NCI-H526 (cell line): ENCODE measurements at regions not wholly inside any gene's neighbourhood (a gene's known extent, or its start where the extent isn't known, plus 50 kb on each side); places are given as distances from the start of the nearest gene placed in this dataset.
"Not testable (repeated sequence)": the region's sequence is repeated elsewhere in the genome, so short reads cannot be mapped to it uniquely, and the experiment has no call there.

ENCODE experiments used
- DNase-seq, 2 experiments: peaks; one replicate each; lab custom pipeline; 2025; lab: John Stamatoyannopoulos, UW

DNA sequence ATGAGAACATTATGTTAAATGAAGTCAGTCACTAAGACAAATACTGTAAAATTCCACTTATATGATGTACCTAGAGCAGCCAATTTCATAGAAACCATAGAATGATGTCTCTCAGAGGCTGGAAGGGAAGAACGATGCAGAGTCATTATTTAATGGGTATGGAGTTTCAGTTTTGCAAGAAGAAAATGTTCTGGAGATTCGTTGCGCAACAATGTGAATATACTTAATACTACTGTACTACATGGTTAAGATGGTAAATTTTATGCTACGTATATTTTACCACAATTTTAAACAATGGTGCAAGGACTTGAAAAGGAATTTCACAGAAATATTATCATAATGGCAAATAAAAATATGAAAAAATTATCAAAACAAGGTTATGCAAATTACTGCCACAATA lies 972.6 kb downstream of the KCNMA1 start:
- no peak for DNase-seq

DNA sequence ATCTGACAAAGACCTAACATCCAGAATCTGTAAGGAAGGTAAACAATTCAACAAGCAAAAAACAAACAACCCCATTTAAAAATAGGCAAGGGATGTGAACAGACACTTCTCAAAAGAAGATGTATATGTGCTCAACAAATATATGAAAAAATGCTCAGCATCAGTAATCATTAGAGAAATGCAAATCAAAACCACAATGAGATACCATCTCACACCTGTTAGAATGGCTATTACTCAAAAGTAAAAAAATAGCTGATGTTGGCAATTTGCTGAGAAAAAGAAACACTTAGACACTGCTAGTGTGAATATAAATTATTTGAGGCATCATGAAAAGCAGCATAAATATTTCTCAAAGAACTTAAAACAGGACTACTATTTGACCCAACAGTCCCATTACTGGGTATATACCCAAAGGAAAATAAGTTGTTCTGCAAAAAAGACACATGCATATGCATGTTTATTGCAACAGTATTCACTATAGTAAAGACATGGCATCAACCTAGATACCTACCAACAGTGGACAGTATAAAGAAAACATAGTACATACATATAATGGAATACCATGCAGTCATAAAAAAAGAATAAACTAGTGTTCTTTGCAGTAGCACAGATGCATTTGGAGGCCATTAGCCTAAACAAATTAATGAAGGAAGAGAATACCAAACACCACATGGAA lies 980.1 kb downstream of the KCNMA1 start:
- no peak for DNase-seq

DNA sequence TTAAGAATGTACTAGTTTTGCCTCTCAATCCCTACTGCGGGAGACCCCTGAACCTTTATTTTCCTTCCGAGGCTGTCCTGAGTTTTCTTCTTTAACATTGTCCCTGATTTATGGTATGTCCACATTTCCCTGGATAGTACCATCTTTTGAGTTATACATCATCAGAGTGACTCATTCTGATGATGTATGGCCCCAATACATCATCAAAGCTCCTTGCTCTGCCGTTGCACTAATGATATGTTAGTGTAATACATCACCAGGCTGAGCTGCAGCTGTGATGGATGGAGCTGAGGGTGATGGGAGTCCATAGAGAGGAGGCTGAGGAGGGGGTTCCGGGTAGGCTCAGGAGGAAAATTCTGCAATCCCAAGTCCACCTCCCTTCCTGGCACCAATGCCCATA lies 986.5 kb downstream of the KCNMA1 start:
- DNase-seq, result no peak

DNA sequence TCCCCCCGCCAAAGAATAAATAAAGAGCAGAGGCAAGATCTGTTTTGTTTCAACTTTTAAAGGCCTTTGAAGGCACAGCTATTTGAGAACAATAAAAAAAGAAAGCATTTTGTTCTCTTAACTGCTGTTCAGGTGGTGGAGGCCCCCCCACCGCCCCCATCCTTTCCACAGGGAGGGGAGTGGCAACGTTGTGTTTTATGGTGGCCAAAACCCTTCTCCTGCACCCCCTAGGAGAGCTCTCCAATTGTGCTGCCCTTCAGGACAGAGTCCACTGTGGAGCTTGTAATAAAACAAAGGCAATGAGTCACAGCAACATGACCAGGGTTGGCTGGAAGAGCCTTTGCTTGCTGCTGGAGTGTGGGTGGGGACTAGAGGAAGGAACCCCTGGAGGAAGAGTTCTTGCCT lies 987.9 kb downstream of the KCNMA1 start:
- DNase-seq, result no peak

DNA sequence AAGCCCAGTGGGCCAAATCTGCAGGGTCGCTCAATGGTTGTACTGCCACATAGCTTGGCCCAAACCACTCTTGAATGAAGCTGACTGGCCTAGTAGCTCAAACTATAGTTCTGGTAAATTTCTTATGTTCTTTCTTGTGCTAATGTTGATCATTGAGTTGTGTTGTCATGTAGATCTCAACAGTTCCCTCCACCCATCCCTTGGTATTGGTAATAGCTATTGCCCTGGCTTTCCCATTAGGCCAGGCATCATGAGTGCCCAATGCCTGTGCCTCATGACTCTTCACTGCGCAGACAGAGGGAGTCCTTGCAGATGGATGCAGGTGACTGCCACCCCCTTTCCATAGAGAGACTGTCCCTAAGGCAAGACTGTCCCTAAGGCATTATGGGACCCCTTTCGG lies 988.4 kb downstream of the KCNMA1 start:
- DNase-seq, result no peak

DNA sequence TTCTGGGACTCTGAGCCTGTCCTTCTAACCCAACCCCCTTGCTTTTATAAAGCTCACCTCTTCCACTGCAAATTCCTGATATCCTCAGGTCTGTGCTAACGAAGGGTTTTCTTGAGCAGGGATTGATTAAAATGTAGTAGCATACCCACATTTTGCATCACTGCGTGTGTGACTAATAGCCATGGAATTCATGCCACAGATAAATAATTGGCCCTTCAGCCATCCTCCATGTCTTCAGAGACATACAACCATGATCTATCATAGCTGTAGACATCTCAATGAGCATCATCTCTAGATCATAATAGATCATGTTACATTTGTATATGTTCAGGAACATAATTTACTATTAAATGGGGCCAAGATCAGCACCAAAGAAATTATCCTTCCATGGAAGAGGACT lies 990.3 kb downstream of the KCNMA1 start:
- DNase-seq, result no peak

DNA sequence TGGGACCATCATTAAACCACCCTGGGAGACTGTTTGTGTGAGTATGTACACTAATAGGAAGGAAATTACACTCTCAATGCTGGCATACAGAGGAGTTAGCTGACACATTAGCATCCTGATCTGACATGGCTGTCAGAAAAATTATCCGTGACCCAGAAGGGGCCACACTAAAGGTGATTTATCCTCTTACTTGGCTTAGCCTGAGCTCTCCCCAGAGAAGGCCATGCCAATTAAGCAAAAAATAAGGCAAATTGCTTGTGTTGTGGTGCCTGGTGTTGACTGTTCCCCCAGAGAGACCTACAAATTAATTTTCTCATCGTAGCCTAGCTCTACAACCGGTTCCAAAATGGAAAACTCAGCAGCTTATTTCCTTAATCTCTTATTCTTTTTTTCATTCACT lies 992.3 kb downstream of the KCNMA1 start:
- DNase-seq, result no peak

DNA sequence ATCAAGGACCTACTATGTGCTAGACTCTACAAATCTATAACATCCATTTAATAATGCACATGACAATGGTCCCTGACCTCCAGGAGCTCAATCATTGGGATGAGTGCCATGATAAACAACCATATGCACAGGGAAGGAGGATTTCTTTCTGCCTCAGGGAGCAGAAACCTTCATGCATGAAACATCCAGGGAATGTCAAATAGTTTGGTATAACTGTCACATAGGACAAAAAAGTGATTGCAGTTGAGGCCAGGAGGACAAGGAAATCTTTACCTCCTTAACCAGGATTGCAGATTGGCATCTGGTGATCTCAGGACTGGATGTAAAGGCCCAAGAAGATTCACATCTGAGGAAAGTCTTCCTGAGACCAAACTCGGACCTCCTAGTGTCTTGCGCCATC lies 993.1 kb downstream of the KCNMA1 start:
- no peak for DNase-seq

DNA sequence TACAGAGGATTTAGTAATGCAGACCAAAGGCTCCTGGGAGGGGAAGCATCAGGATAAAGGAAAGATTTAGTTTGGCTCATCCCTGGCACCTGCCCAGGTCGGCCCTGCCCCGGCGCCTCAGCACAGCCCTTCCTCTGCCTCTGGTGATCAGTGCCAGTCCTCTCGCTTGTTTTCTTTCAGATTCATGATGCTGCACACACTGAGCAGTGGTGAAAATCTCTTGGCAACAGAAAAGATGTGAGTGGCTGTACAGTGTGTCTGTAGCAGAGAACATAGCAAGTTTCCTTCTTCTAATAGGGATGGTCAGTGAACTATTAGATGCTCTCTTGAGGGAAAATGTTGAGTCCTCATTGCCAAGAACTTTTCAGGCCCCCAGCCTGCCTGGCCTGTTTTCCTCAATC lies 994.1 kb downstream of the KCNMA1 start:
- DNase-seq, result no peak

DNA sequence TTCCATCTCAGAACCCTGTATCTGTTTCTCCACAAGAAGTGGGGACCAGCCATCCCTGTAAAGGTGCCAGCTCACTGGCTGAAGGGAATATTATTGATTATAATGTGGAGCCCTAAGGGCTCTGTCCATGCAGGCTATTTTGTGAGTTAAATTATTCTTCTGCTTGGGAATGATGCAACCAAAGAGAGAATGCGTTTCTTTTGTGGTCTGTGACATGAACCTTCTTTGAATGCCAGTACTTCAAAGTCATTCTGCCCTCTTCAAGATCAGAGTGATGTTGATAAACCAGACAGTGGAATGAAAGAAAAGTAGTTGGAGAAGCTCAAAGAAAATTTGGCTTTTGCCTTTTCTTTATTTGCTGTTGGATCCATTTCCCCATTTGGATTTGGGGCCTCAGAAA lies 995.2 kb downstream of the KCNMA1 start:
- DNase-seq, result no peak

DNA sequence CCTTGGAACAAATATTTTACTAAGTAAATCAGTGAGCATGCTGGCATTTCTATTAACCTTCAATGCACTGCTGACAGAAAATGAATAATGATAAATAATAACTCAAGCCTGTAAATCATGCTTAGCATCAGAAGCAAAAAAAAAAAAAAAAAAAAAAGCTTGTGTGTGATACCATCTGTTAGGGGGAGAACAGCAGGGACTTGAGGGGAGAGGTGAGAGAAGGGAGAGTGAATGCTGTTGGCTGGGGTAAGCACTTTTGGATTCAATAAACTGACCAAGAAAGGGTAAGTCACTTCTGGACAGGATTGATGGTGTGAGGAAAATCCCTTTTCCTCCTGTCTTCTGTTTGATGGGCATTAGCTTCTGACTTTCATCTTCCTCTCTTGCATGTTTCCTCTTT lies 996.4 kb downstream of the KCNMA1 start:
- no peak for DNase-seq

DNA sequence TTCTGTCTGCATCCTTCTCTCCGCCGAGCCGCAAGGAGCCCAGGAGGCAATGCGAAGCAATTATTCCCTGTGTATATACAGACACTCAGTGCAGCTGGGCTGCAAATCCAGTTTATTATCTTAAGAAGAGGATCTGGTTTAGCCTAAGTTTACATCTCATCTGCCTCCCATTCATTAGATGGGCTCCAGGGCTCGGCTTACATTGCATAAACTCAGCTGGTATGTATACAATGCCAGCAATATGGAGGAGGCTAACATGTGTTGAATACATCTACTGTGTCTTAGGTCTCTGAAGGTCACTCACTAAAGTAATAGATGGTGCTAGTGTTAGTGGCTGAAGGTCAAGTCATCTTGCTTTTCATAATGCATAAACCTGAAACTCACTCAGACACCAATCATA lies 996.8 kb downstream of the KCNMA1 start:
- no peak for DNase-seq

DNA sequence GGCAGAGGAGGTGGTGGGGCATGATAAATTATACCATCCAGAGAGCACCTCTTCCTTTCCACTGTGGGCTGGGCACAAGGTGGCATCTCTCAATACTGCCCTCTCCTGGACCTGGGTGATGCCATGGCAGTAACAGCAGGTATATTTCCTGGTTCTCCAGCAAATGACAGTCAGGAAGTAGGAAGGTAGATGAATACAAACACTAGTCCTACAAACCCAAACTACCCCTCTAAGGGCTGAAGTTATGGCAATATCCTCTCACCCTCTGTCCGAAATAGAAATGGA lies 1004.9 kb downstream of the KCNMA1 start:
- DNase-seq, result peak; percentile 20 to 64

DNA sequence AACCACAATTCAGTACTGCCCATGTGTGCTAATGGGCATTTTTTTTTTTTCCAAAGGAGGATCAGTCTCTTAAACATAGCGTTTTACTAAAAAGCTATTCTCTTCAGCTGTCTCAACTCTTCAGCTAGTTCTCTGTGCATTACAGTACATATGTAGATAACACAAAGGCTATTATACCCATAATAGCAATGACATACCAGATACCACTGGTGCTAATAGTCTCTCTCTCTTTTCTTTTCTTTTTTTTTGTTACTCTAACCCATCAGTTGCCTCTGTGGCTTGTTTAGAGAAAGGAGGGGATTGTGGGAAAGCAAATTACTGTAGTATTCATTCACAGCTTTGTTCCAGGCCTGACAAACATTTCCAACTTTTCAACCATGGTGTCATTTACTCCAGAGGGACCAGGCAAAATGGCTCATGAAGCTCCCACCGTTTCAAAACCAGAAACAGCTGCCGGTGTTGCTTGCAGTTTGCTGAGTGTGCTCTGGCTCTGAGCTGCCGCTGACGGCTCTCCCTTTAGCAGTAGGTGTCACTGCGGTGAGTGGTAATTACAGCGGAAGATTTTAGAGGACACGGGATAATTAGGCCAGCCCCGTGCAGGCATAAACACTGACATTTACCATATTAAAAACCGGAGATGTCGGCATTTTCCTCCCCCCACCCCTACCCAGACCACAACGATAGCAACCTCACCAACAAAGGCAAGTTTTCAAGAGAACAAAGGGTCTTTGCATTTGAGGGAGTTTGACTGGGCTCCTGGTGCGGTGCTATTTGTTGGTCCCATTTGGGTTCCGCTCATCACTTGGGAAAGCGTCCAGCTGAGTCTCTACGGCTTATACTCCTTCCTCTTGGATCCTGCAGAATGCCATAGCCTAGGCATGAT lies 1005.5 kb downstream of the KCNMA1 start:
- peak in 1 of 2 experiments; percentile 31 for DNase-seq

DNA sequence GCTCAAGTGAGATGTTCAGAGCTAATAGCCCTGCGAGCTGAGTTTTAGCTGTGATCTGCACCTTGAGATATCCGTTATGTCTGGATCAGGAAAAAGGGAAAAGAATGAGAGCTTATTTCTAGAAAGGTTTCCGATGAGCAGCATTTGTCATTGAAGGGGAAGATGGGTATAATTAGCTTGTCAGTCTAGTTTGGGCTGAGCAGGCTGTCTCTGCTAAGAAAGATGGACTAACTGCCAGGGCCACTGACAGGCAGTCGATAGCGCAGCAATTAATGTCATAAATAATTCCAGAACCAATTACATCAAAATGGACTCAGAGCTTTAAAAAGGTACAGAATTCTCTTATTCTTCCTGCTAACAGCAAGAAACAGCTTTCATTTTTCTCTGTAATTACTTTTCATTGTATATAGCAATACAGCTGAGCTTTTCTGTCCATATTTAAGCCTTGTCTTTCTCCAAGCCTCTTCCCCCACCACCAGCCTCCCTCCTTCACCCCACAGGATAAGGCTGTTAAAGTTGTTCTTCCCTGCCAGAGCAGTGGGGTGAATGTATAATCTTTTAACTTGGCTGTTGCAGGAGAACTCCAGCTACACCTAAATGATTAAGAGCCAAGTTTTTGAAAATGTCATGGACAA lies 1006.5 kb downstream of the KCNMA1 start:
- DNase-seq, result no peak

DNA sequence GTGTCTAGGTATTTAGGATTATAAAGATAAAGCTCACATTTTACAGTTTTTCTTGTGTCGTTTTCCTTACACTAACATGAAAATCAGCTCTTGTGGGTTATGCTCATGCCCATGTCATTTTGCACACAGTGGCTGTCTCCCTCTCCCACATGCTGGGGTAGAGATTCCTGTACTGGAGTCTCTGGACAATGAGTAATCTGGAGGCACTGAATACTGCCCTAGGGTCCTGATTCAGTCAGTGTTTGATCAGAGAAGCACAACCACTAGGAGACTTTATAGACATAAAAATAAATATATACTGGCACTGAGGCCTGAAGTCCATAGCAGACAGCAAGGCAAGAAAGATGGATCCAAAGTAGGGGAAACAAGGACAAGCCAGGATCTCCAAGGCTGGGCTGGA lies 1008.8 kb downstream of the KCNMA1 start:
- DNase-seq, result no peak

DNA sequence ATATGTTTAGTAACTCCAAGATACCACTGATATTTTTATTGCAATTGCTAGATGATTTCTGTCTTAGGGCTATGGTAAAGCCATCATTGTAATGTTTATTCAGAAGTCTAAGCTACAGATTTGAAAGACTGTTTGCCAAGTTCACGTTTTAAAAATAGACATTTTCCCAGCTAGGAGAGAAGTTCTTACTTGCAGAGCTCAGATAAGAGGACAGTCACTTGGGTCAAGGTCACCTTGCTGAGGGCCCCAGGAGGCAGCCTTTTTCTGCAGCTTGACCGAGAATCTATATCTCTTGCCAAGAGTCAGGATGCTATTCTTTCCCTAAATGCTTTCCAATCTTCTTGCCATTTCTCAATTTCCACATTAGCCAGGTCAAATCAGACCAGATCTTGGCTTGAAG lies 1011.2 kb downstream of the KCNMA1 start:
- DNase-seq, result no peak

DNA sequence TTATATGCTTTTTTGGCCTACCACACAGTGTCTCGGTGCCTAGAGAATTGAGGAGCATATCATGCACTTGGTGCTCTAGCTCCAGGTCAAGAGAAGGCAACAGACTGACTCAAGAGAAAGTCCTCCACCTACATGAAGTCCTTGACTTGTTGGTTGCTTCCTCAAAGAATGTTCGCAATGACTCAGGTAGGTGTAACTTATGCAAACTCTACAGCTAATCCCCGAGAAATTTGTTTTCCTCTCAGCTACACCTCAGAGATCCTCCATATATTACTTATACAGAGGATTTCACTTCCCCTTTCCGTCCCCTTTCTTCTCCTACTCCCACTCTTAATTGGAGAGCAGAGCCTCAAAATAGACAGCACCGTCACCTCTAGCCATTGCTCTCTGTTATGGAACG lies 1013.1 kb downstream of the KCNMA1 start:
- no peak for DNase-seq

DNA sequence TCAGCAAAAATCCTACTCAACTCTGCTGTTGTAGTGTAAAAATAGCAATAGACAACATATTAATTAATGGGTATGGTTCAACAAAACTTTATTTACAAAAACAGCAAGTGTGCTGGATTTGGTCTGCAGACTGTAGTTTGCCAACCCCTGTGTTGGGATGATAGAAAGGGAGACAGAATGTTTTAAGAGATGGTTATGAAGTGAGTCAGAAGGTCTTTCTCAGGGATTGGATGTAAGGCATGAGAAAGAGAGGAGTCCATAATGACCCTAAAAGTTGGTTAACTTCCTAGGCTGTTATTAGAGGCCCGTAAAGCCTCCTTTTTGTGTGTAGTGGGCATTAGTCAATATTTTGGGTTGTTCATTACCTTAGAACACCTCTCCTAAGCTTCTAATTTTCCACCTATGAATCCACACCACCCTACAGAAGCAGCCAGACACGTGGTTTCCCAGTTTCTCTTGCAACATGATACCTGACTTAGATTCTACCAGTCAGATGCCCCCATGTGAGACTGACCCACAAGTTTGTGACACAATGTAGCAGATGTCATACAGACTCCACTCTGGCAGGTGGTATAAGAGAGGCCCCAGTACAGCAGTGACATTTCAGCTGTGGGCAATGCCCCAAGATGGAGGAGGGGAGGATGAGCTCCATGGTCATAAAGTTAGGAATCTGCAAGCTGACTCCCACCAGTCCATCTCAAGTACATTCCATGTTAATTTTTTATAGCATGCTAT lies 1015.6 kb downstream of the KCNMA1 start:
- no peak for DNase-seq

DNA sequence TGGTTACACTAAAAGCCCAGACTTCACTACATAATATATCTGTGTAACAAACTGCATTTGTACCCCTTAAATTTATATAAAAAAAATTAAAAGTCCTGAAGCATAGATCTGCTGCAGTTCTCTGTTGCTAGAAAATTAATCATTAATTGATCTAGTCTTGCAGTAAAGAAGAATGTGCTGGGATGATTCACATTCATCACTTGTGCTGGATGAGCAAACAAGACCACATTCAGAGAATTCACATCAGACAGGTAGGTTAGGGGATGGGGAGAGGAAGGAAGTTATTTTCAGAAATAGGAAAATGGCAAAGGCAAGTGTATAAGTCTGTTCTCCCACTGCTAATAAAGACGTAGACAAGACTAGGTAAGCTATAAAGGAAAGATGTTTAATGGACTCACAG lies 1019.0 kb downstream of the KCNMA1 start:
- no peak for DNase-seq

DNA sequence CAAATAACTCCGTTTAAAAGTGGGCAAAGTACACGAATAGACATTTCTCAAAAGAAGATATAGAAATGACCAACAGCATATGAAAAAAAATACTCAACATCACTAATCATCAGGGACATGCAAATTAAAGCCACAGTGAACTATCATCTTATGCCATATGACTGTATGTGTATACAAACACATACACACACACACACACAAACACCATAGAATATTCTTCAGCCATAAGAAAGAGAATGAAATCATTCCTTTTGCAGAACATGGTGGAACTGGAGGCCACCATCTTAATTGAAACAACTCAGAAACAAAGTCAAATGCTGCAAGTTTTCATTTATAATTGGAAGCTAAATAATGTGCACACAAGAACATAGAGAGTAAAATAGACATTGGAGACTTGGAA lies 1019.4 kb downstream of the KCNMA1 start:
- no peak for DNase-seq

DNA sequence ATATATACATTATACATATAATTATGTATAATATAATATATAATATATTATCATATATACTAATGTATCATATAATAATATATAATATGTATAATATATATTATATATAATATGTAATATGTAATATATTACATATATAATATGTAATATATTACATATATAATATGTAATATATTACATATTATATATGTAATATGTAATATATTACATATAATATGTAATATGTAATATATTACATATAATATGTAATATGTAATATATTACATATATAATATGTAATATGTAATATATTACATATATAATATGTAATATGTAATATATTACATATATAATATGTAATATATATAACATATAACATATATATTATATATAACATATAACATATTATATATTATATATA lies 1020.9 kb downstream of the KCNMA1 start:
- DNase-seq, result not testable (repeated sequence)

DNA sequence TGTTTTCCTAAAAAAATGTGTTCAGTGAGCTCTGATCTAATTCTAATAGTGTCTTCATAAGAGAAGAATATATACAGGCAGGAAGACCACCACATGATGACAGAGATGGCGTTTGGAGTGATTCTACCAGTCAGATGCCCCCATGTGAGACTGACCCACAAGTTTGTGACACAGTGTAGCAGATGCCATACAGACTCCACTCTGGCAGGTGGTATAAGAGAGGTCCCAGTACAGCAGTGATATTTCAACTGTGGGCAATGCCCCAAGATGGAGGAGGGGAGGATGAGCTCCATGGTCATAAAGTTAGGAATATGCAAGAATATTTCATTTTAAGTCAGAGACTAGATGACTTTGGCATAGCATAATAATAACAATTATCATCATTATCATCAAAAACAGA lies 1022.6 kb downstream of the KCNMA1 start:
- DNase-seq, result no peak
